Hematopoietic multipotent progenitor cell treated with erythropoietin and hydrocortisone succinate and interleukin-3 and kit ligand, for 17 days (in vitro differentiated cells): ENCODE measurements at regions not wholly inside any gene's neighbourhood (a gene's known extent, or its start where the extent isn't known, plus 50 kb on each side); places are given as distances from the start of the nearest gene placed in this dataset.
"Not testable (repeated sequence)": the region's sequence is repeated elsewhere in the genome, so short reads cannot be mapped to it uniquely, and the experiment has no call there.

Source experiments
- DNase-seq: peaks from one replicate; pipeline ENCODE4 v3.0.0-alpha.2; 2015; ENCODE audit warnings: low spot score

DNA sequence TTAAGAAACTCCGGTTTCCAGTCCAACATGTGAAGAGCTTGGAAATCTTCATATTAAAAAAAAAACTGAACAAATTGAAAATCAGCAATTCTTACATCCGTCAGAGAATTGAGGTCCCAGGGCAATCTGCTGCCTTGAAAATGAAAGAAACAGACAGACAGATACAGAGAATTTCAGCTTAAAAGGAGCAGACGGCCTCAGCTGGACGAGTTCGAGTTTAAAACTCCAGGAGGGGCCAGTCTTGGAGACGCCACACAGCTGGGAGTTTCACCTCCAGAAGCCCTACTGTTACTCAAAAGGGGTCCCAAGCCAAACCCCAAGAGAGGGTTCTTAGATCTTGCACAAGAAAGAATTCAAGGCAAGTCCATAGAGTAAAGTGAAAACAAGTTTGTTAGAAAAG, 226.5 kb upstream of the ARL4C start:
- no peak for DNase-seq

DNA sequence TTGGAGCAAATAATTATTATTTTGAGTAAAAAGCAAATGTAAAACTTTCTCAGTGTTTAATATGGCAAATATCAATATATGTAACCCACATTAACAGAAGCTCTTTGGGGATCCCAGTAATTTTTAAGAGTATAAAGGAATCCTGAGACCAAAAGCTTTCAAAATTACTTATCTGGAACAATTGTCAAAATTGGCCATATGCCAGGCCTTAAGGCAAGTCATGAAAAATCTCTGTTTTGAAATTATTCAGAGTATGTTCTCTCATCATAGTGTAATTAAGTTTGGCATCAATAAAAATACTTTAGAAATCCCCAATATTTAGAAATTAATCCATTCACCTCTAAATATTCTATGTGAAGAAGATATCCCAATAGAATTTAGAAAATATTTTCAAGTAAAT, 225.3 kb upstream of the ARL4C start:
- DNase-seq: no peak

DNA sequence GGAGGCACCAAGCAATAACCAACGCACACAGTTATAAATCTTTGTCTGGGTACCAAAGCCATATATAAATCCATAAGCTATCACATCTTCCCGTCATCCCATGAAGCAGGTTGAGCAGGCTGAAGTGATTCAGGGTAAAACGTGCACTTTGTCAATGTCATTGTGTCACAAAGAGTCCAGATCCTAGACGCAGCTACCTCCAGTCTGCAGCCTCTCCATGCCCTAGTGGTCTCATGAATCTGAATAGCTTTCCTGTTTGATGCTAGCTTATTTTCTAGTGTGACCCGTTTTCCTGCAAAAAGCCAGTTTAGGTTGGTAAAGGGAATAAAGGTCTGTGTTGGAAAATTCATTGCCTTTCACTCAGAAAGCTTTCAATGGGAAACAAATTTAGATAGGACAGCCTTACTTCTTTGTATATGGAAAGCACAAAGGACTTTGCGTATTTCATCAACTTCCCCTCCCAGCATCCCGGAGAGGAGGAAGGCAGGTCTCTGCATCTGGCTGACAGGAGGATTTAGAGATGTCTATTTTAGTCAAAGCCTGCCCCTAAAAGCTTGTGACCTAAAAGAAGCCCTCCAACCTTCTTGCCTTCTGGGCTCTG, 222.3 kb upstream of the ARL4C start:
- no peak for DNase-seq

DNA sequence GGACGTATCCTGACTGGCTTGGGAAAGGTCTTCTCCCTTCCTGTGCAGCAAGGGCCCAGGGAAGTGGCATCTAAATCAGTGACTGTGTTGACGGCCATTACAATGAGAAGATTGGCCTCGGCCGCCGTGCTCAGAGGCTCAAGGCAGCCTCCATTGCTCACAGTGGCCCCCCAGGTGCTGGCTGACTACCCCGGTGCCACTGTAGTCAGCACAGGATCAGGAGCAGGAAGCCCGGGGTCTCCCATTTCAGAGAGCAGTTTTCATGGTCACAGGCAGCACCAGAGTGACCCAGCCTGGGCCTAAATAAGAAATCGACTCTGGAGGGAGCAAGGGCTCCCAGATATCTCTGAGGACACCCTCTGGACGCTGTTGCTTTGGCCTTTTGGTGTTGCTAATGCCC, 219.4 kb upstream of the ARL4C start:
- no peak for DNase-seq

DNA sequence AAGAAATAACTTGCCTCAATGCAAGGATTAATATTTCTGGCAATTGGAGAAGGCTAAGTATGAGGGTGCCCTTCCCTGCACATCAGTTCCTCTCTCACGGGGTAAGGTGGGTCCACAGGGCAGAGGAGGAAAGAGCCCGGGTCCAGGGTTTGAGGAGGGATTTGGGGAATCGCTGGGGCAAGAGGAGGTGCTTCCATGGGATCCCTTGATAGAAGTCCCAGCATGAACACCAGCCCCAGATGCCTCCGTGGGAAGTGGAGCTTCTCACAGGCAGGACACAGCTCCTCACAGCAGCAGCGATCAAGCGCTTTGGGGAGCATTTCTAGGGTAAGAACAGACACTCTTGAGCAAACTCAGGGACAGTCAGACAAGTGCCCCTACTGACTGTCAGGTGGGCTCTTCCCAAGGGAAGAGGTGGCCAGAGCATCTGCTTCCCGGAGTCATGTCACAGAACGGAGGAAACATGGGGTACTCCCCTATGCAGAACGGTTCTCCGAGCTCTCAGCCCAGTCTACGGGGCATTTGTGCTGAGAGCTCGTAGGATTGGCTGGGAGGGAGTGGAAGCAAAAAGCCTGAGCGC, 218.9 kb upstream of the ARL4C start:
- DNase-seq: no peak

DNA sequence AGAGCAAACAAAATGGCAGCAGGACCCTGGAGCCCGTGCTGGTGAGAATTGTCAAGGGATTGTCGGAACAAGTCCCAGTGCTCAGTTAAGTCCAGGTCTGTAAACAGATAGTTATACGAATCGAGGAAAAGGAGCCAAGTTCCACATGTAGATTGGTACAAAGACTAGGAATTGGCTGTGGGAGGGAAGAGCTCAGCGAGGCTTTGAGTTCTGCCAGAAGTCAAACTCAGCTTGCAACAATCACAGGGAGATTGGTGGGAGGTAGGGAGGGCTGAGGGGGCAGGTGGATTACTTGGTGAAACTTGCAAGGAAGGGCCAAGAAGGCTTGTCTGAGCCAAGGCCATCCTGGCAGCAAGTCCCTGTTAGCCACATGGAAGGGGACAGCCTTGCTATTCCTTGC, 217.8 kb upstream of the ARL4C start:
- no peak for DNase-seq

DNA sequence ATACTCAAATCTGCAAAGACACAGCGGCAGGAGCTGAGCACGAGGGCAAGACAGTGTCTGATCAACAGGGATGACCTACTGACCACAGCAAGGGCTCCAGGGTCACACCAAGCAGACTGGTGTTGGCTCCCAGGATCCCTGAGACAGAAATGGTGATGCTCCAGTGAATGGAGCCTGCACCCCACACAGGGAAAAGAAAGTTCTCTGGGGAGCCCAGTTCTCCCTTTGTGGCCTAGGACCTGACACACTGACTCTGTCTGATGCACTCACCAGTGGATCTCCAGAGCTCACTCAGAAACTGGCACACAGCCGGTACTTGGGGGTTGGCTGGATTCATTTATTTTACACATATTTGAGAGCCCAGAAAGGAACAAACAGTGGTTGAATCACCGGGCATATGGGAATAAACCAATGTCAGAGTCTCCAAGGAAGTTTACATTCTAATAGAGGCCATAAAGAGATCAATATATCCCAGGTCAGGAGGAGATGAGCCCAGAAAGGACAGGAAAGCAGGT, 215.6 kb upstream of the ARL4C start:
- no peak for DNase-seq

DNA sequence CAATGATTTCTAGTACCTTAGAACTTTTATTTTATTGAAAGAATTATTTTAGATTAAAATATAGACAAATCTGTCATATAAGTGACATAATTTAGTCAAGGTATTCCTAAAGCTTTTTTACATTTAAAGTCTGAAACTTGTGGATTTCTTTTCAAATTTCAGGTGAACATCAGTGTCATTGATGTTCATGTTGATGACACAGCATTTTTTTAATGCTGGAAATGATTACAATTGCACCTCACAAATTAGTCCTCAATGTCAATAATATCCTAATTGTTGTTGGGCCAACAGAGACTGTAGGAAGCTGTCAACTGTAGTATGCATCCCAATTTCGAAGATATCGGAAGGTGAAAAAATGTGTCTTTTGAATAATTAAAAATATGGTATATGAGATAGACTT, 214.4 kb upstream of the ARL4C start:
- no peak for DNase-seq

DNA sequence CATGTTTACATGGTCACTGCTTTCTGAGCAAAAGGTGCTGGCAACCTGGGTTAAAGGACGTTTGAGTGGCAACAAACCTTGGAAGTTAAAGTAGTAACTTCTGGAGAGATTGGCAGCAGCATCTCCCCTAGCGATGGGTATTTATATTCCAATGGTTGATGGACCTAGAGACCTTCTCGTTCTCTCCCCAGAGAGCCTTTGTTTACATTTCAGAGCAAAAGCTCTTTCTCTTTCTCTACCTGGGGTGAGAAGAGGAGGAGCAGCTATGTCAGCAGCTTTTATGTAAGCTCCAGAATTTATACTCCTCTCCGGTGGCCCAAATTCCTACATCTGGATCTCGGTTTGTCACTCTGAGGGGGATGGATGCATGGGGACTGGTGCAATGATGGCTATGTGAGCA, 213.7 kb upstream of the ARL4C start:
- no peak for DNase-seq

DNA sequence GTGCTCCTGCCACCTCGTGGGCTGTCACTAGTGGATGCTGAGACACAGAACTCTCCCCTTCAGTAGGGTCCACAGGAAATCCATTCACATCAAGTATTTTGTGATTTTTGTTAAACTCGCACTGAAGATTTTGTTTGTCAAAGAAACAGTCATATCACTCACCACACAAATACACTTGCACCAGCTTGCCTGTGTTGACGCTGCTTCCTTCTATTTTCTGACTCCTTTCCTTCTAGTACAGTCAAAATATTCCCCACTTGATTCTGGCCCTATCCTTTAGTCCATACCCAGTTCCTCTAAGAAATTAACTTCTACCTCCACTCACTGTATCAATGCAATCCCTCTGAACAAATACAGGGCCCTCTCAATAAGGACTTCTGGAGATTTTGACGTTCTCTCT, 213.2 kb upstream of the ARL4C start:
- DNase-seq: no peak

DNA sequence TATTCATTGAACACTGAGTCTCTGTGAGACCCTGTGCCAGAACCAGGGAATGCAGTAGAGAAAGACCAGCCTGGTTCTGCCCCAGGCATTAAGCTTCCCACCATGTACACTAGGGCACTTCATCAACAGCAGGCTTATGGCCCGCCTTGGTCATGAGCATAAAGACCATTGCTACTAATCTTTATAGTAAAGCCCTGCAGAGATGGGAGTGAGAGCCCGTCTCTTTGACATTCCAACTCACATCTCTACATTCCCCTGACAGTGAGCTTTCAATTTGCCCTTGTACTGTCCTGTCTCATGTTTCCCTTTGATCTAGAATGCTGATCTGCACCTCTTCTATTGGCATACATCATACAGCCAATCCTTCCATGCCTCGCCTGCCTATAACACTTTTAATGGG, 211.8 kb upstream of the ARL4C start:
- no peak for DNase-seq

DNA sequence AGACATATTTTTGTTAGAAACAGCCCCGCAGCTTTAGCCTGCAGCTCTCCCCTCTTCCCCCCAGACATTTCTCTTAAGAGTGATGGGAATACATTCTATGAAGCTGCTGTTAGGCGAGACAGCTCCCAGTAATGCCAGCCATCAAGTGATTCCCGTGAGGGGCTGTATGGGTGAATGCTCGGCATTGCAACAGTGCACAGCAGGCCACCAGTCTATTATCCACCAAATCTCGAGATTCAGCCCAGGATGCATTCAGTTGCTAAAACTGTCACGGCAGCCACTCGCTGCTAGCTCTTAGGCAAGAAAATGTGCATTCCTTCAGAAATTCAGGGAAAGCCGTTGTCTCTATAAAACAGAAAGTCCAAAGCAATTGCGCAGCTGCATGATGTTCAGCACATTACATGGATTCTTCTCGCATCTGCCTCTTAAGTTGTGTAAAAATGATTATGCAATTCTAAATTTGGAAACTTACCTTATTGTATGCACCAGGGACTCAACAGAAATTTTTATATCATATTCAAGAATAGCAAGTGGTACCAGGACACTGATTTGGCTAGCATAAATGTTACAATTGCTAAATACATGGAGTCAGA, 211.3 kb upstream of the ARL4C start:
- no peak for DNase-seq

DNA sequence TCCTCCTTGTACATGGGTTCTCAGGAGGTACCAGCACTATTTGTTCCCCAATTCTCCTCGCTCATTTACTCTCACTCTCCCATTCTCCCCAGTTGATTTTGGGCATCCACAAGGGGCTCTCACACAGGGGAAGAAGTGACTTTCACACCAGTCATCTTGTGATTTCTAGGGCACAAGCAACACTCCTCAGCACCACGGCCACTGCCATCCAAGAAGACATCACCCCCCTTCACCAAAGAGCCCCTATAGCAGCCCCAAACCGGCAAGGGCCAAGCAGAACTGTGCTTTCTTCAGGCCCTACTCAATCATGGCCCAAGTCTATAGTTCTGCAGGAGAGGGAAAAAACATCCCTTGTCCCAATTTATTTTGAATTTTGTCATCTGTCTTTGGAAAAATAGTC, 209.2 kb upstream of the ARL4C start:
- no peak for DNase-seq

DNA sequence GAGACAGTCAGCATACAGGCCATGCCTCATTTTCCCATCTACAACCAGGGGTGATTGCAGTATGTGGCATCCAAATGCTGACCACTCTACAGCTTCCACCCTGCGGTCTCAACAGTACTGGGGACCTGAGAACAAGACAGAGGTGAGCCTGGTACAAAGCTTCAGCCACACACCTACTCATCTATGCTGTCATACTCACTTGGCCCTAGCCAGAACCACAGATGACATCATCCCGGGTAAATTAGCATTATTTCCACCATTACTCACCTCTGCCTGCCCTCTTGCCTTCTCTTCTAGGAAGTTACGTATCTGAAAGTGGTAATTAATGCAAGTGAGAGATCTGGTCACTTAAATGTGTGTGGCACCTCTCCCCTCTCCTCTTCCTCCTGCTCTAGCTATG, 208.2 kb upstream of the ARL4C start:
- no peak for DNase-seq

DNA sequence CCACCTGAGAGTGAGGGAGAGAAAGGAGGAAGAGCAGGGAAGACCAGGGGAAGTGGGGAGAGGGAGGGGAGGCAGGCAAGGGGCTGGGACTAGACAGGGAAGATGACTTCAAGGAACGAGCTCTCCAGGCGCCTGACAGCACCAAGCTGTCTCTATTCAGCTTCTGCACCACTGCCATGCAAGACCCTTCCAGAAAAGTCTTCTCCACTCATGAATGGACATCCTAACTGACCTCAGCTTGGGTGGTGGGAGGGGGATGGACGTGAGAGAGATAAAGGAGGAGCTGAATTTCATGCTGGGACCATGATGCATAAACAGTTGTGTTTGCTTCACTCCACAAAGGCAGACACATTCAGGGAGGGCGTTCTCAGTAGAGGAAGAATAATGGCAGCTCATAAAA, 206.4 kb upstream of the ARL4C start:
- DNase-seq: no peak

DNA sequence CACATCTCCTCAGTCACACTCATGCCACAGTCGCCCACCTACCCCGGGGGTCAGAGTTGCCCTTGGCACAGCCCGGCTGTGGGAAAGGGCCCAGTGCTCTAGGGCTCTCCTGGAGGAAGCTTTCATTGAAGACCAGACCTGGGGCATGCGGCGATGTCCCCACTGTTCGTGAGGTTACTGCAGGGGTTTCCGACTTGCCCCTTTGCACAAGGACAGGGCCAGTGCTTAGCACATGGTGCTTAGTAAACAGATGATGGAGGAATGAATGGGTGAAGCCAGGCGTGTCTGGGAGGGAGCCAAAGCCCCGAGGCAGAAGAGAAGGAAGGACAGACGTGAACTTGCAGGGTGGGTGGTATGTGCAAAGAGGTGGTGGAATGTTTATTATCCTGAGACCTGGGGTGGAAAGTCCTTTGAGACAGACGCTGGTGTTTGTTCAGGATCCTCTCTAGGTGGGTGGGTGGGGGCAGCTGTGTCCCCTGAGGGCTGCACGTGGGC, 205.9 kb upstream of the ARL4C start:
- no peak for DNase-seq

DNA sequence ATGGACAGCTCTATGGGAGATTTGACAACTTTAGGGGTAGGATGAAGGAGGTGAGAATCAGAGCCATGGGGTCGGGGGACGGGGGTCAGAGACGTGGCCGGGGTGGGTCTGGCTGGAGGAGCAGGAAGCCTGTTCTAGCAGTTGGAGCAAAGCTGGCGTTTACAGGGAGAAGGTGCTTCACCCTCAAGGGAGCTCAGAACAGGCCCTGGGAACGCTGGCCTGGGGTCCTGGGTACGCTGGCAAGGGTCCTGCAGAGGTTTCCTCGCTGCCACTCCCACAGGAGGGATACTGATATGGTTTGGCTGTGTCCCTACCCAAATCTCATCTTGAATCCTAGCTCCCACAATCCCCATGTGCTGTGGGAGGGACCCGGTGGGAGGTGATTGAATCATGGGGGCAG, 205.0 kb upstream of the ARL4C start:
- DNase-seq: no peak

DNA sequence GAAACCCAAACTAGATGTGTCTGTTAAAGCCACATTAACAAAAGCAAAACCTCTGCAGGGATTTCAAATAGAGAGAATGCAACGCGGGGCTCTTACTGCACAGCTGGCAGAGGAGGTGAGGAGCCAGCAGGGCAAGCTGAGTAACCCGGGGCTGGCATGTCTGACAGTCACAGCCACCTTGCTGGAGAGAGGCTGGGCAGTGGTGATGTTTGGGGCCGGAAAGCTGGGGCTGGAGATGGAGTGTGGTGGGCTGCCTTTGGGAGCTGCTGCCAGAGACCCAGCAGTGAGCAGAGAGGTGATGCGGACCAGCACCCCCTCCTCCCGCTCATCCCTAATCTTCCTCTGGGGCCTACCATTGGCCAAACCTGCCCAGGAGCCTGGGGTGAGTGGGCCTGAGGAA, 204.5 kb upstream of the ARL4C start:
- DNase-seq: no peak

DNA sequence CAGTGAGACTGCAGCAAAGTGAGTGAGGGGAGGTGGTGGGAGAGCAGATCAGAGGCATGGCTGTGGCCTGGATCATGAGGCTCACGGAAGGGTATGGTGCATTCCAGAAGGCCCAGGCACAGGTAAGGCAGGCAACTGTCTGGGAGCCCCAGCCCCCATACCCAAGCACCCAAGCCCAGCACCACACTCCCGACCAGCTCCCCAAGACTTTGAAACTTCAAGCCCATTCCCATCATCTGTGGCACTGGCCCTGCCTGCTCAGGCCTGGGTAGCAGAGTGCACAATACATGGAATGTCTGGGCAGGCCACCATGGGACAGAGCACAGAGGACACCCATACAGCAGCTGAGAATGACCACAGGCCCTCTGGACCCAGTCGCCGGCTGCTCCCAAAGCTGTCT, 202.6 kb upstream of the ARL4C start:
- DNase-seq: no peak

DNA sequence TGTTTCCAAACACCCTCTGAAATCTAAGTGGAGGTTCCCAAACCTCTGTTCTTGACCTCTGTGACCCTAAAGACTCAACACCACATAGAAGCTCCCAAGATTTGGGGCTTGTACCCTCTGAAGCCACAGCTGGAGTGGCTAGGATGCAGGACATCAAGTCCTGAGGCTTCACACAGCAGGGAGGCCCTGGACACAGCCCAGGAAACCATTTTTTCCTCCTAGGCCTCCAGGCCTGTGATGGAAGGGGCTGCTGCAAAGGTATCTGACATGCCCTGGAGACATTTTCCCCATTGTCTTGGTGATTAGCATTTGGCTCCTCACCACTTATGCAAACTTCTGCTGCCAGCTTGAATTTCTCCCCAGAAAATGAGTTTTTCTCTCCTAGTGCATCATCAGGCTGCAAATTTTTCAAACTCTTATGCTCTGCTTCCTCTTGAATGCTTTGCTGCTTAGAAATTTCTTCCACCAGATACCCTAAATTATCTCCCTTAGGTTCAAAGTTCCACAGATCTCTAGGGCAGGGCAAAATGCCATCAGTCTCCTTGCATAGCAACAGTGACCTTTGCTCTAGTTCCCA, 200.5 kb upstream of the ARL4C start:
- DNase-seq: not testable (repeated sequence)

DNA sequence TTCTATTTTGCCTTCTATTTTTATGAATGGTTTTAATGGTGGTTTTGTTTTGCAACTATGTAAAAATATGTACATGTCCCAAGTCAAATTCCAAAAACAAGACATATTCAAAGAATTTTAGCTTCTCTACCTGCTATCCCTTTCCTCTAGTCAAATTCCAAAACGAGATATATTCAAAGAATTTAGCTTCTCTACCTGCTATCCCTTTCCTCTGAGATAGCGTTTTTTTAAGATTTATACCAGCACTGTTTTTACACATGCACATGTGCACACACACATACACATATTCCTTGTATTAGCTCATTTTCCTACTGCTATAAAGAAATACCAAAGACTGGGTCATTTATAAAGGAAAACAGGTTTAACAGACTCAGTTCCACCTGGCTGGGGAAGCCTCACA, 199.1 kb upstream of the ARL4C start:
- no peak for DNase-seq

DNA sequence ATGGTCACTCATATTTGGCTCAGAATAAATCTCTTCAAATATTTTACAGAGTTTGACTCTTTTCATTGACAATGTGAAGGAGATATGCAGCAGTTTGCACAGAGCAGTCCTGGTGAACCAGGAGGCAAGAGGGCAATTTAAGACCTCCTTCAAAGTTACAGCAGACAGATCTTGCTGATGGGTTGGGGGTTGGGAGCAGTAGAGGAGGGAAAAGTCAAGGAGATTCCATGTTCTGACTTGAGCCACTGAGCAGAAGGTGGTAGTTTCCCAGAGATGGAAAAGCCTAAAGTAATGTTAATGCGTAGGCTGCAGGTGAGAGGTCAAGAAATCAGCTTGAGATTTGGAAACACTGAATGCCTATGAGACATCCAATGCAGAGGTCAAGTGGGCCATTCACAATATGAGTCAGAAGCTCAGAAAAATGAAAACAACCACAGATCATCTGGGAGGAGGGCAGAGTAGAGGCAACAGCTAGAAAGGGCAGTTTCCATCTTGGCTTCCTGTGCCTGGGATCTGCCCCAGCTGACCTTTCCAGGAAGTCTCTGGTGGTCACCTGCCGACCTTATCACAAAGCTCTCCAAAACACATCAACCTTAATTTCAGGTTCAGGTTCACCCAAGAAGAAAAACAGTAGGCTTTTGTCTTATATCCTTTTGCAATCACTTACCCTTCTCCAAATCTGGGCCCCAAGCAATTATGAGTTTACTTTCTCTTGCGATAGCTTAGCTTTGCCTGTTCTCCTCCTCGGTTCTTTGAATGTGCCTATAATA, 197.5 kb upstream of the ARL4C start:
- DNase-seq: no peak
